GM18867 (cell line): ENCODE measurements at regions not wholly inside any gene's neighbourhood (a gene's known extent, or its start where the extent isn't known, plus 50 kb on each side); places are given as distances from the start of the nearest gene placed in this dataset.

ENCODE experiments used
- ATAC-seq: cut with Tn5 transposase; IDR thresholded peaks from one replicate; pipeline ENCODE4 v1.9.1; 2021; ENCODE audit warnings: mild to moderate bottlenecking, moderate library complexity; ENCODE audit not compliant: unreplicated experiment

DNA sequence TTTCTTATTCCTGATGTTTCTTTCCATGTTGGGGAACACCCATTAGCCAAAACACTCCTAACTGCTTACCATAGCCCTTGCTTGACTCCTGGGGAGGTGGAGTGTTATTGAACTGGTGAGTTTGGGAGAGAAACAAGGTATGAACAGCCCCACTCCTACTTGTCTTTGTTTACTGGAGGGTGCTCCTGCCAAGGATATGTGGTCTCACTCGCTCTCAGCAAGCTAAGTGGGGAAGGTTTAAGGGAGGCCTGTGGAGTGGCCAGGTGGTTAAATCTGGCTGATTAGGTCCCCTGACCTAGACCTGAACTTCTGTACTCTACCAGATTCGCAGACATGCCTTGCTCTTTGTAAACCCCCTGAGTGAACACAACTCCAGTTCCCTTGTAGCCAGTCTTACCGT lies 300.1 kb downstream of the PTEN start:
- no peak for ATAC-seq

DNA sequence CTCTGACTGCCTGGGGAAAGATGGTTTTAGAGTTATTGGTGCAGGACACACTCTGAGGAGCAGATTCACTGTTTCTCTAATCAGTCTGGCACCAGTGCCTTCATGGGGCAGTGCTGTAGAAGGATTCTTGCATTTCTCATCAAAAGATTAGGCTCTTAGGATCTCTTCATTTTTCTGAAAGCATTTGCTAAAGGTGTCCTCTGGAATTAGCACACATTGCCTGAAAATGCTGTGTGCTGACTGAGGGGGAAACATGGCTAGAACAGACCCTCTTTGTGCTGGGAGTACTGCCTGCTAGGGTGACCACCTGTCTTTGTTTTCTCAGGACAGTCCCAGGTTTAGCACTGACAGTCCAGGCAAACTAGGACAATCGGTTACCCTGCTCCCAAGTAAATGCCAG lies 301.0 kb downstream of the PTEN start:
- ATAC-seq = no peak

DNA sequence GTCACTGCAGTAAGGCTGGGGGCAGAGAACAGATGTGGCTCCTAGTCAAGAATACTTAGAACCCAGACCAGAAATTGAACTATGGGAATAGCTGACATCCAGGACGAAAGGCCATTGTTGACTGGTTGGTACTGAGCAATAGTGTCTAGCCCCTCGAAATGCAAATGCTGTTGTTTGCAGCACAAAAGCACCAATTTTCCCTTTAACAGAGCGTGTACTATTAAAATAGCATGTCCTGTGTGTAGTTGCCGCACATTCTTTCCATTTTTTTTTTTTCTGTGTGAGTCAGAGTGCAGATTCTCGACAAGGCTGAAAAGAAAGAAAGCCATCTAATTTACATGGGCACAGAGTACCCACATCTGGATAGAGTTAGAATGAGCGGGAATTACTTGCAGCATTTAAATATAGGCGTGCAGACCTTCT lies 302.4 kb downstream of the PTEN start:
- no peak for ATAC-seq

DNA sequence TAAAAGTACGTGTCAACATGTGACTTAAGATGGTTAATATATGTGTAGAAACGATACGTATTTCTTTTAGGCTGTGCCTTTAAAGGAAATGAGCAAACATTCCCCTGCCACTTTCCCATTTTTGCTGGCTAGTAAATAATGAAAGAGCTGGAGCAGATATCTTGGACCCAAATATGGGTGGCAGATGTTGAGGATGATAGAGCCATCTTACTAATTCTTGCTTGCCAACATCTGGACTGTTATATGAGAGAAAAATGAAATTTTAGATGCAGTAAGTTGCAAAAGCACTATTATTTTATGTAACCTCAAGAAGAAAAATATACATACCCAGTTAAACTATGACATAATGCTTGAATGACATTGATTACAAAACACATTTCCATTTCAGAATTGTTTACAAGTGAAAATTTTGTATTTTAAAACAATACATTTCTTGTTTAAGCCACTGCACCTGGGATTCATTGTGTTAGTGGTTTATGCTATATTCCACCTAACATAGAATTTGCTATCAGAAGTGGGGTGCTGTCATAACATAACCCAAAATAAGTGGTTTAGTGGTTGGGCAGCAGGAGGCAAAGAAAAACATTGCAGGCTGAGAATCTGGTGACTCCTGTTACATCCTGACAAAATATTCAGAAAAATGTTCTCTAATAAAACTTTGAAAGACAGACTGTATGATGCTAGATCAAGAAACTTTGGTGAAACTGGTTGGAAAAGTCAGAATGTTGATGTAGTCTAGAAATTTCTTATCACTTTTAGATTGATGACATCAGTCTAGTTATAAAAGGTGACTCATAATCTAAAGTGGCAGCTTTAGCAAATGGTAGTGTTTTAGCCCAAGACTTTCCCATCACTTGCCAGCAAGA lies 305.0 kb downstream of the PTEN start:
- no peak for ATAC-seq

DNA sequence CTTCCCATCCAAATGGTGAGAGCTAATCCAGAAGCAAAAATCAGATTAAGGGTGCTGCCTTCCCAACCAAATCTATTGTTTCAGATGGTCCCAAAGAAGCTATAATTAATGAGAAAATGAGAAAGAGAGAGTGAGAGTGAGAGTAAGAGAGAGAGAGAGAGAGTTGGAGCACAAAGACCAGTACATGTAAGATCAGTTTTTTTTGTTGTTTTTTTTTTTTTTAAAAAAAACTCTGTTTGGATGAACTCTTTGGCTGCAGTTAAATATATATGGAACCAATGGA lies 305.6 kb downstream of the PTEN start:
- ATAC-seq = no peak

DNA sequence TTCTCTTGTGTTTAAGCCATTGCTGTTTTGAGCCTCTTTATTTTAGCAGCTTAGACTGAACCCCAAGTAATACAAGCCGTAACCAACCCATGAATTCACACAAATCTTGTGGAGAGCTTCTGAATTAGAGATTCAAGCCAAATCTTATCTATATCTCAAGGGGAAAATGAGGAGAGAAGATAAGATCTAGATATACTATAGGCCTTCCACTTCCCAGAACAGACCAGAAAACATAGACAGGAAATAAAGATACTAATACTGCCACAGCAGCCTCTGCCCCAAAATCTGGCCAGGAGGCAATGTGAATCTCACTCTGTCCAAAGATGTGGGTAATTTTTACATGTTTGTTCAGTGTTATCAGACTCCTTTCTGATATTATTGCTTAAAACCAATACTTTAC lies 307.2 kb downstream of the PTEN start:
- no peak for ATAC-seq

DNA sequence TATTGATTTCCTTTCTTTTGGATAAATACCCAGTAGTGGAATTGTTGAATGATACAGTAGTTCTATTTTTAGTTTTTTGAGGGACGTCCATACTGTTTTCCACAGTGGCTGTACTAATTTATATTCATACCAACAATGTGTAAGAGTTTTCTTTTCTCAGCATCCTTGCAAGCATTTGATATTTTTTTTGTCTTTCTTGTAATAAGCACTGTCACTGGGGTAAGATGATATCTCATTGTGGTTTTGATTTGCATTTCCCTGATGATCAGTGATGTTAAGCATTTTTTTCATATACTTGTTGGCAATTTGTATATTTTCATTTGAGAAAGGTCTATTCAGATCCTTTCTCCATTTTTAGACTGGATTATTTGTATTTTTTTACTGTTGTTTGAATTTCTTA lies 308.7 kb downstream of the PTEN start:
- ATAC-seq = no peak

DNA sequence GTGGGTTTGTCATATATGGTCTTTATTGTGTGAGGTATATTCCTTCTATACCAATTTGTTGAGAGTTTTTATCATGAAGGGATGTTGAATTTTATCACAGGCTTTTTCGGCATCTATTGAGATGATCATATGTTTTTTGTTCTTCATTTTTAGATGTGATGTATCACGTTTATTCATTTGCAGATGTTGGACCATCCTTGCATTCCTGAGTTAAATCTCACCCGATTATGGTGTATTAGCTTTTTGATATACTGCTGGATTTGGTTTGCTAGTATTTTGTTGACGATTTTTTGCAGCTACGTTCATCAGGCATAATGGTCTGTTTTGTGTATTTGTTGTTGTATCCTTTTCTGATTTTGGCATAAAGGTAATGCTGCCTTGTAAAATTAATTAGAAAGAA lies 311.0 kb downstream of the PTEN start:
- ATAC-seq = no peak

DNA sequence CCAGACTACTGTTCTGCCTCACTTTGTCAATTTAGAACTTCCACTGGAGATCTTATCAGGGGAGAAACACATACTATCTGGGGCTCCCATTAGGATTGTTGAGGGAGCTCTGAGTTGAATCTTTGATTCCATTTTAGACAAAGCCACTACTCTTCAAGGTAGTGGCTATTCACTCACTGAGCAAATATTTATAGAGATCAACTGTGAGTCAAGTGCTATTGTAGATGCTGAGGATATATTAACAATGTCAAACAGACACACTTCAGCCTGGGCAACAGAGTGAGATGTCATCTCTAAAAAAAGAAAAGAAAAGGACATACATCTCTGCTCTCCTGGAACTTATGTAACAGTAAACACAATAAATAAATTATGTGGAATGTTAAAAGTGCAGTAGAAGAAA lies 315.3 kb downstream of the PTEN start:
- ATAC-seq = no peak

DNA sequence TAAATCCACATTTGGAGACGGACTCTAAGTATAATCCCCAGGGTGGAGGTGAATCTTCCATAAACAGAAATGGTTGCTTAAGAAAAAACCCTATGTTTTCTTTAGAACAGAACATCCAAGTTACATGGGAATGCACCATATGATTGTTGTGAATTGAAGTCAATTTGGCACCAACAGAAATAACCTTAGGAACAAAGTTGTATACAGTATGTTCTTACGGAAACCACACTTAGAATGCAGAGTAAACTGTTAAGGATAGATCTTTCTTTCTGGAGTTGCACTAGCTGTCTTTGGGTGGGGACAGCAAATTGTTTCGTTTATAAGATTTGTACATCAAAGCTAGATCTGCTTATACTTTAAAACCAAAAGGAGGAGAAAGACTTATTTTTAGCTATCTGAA lies 316.4 kb downstream of the PTEN start:
- no peak for ATAC-seq

DNA sequence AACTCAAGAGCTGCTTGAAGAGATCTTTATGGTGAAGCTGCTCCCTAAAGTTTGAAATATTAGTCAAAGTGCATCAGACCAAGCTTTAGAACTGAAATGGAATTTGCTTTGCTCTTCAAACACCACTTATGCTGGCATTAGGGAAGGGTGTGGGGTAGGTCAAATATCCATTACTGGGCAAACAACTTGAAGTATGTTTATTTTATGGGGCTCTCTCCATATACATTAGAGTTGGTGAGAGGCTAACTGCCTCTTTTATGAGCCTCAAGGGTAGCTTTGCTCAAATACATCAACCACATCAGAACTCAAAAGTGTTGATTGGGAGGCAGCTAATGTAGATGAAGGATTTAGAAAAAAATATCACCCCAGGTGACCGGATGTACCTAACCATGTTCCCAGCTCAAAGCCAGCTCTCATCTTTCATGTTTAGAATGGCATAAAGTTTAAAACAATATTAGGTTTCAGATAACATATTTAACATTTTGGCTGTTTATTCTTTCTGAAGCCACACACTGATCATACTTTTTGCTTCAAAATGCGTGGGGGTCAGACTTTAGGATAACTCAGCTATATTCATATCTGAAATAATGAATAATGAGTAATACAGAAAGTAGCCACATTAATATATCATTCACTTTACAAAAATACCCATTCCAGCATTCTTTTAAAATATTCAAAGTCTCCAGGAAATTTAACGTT lies 318.6 kb downstream of the PTEN start:
- no peak for ATAC-seq

DNA sequence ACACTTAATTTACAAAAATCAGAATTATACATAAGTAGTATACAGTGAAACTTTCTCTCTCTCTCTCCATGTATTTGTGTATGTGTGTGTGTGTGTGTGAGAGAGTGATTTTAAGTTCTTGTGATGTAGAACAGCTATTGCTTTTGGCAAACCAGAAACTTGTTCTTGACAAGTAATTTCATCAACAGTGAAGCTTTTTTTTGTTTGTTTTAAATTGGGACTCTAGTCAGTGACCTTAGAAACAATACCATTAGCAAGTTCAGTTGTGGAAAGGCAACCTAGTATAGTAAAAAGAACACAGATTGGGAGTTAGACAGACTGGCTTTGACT lies 319.1 kb downstream of the PTEN start:
- no peak for ATAC-seq

DNA sequence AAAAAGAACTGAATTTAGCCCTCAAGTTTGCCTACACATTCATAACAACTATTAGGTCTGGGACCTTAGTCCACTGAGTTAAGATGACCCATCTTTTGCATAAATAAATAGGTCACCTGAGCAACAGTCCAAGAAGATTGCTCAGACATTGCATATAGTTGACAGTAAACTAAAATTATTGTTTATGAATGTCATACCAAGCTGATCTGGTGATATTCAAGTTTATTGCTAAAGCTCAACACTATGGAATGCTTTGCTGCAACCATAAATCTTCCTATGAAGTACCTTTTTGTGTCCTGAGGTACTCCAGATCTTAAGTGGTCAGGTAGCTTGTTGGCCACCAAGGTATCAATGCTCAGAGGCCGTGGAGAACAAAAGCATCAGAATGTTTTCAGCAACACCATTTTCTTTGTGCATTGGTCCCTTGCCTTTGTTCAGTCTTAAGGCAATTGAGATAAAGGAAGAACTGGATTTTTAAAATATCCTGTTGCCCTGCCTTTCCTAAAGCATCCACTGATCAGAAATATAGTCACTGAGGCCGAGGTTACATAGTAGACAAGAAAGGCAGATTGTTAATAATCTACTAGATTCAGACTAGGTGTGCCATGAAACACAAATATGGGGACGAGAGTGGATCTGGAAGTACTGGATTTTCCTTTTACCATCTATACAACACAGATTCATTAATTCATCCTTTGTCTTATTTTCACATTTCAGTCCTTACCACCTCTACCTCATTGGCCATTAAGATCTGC lies 321.3 kb downstream of the PTEN start:
- ATAC-seq = no peak

DNA sequence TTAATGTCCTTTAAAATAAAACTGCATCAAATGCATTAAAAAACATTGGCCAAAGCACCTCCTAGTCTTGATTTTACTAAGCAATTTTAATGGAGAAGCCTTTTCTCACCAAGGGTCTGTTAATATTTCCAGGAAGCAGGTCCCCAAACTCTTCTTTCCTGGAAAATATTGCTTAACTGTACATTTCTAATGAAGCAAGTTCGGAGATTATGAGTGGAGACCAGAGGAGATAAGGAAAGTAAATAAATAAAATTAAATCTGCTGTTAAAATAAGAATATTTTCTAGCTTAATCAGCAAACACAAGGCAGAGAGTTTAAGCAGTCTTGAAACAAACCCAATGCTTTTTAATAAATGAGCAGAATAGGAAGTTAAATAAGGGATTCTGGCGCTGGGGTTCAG lies 322.4 kb downstream of the PTEN start:
- ATAC-seq = no peak

DNA sequence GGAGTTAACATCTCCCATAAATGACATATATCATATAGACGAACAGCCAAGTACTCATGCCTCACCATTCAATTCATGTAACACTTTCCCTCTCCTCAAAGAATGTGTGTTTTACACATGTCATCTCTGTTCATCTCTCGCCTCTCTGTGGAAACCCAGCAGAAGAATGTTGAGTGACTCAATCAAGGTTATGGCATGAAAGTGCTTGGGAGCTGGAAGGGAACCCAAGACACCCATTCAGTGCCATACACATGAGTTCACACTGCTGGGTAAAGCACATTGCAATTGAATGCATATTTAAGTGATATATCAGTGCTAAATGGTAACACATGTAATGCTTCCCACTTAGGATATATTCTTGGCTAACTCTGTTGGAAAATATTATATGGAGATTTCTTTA lies 322.9 kb downstream of the PTEN start:
- ATAC-seq = no peak

DNA sequence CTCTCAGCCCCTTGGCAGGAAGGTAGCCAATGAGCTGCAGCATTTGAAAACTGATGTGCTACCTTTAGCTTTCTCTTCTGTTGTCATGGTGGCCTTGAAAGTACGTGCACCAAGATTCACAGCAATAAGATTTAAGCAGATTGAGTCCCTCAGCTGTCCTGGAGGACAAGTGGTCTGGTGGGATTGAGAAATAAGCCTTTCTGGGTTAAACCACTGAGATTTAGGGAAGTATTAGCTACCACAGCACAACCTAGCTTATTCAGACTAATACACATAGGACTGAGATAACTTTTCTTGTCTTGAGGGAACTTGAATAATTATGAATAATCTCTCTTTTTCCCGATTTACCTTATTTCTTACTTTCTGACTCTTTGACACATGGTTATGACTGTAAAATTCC lies 324.0 kb downstream of the PTEN start:
- ATAC-seq = no peak

DNA sequence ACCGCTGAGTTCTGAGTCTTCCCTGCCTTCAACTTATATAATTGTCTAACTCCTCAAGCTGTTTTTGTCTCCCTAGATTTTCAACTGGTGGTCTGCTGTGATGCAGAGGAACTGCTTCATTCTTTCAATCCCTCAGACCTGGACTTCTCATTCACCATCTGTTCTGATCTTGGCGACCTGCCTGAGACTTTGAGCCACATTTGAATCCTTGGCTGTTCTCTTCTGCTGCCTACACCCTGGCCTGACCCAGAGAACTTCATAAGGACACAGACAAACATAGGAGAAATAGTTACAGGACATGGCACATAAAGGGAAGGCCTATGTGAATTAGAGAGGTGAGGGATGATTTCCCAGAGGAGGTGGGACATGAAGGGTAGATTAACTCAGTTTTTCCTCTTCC lies 326.7 kb downstream of the PTEN start:
- no peak for ATAC-seq

DNA sequence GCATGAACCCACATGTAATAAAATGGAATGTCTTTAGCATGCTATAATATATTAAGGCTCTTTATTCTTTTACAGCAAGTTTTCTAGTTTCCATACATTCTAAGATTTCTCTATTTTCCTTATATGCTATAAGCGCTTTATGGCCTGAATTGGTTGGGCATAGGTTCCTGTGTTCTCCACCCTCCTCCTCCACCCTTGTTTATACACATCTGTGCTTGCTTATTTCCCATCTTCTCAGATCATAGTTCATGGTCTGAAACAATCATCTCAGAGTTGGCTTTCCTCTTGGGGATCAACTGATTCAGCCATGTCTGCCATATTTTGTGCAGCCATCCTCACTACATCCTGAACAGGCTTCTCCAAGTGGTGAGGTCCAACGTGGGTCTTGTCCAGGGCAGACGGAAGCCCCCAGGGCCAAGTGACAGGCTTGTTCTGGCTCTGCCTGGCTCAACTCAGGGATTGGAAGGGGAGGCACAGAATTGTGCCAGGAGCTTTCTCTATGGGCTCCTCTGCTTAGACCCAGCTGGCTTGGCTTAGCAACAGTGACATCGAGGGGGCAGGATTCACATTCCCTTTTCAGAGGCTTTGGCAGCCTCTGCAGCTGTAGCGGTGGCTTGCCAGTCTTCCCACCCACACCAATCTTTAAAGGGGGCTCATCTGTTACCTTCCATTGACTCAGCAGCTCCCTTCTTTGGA lies 327.3 kb downstream of the PTEN start:
- ATAC-seq = no peak

DNA sequence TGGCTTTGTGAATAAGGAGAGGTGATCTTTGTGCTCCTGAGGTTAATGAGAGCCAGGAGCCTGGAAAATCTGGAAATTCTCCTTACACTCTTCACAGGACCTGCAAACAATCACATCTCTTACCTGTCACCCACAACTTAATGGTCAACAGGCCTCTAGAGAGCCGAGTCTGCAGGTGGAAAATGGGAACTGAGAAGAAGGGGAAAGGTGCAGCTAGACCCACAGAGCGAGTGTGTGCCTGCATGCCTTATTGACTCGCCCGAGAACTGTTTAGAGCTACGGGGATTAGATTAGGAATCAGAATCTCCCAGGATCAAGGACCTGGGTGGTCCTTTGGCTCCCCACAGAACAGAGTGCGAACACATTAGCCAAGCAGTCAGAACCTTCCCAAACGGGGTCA lies 329.6 kb downstream of the PTEN start:
- no peak for ATAC-seq

DNA sequence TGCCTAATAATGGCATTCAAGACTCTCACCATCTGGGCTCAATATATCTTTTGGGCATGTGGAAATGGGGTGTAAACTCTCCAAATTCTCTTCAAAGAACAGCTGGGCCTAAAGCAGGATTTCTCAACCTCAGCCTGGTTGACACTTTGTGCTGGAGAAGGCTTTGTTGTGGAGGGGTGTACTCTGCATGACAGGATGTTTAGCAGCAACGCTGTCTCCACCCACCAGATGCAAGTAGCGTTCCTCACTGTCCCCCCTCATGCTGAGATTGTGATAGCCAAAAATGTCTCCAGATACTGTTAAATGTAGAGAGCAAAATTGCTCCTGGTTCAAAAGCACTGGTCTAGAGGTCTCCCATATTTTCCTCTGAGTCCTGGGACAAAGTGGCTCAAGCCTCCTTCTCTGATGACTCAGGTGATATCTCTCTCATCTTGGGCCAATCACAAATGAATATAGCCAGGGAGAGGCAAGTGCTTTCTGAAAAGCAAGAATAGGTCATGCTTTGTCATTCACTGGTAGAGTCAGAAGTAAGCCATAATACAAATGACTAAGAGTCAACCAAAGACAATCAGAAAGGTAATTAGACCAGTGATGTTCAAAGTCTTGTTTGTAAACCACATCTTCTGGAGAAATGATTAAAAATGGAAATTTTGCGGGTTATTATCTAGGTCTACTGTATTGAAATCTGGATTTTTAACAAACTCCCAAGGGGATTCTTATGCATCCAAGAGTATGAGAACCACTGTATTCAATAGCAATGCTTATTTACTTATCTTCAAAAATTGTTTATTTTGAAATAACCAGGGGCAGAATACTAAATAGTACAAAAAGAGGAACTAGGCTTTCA lies 330.8 kb downstream of the PTEN start:
- ATAC-seq = no peak

DNA sequence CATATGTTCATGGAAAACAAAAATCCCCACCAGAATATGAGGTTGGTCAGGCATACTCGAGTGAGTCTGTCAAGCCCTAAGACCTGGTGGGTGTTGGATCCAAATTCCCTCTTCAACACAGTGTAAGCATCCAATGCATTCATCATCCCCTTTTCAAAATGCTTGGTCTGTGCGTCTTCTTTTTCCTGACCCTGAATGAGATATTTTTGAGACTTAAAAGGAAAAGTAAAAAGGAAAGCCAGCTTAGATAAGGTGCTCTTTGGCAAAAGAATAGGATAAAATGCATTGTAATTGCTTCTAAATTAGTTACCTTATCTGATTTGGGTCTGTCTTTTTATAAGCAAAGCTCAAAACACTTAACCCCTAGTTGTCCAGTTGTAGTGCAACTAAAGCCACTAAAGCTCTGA lies 331.5 kb downstream of the PTEN start:
- ATAC-seq = no peak
